ENCODE measurements at regions not wholly inside any gene's neighbourhood (a gene's known extent, or its start where the extent isn't known, plus 50 kb on each side); places are given as distances from the start of the nearest gene placed in this dataset.

GRCh38 chr10:47195274-47195885, 104.6 kb upstream of the GDF10 start:
- no peak for DNase-seq

GRCh38 chr10:47196691-47197090, 103.3 kb upstream of the GDF10 start:
- no peak for DNase-seq

GRCh38 chr10:47198221-47198620, 101.8 kb upstream of the GDF10 start:
- peak; percentile 81 for DNase-seq

- no peak for DNase-seq
Observed at GRCh38 chr10:47205192-47205591, 94.8 kb upstream of the GDF10 start.

GRCh38 chr10:47206449-47207280, 93.3 kb upstream of the GDF10 start:
- no peak for DNase-seq

GRCh38 chr10:47207281-47207615, 92.7 kb upstream of the GDF10 start:
- no peak for DNase-seq

- no peak for DNase-seq
Observed at GRCh38 chr10:47207894-47208469, 92.0 kb upstream of the GDF10 start.

- DNase-seq = no peak
Observed at GRCh38 chr10:47209466-47209865, 90.5 kb upstream of the GDF10 start.

GRCh38 chr10:47214520-47214919, 85.5 kb upstream of the GDF10 start:
- peak; percentile 65 for DNase-seq

- DNase-seq = no peak
Observed at GRCh38 chr10:47217113-47217512, 82.9 kb upstream of the GDF10 start.

GRCh38 chr10:47218803-47219202, 81.2 kb upstream of the GDF10 start:
- peak; percentile 37 for DNase-seq

GRCh38 chr10:47222461-47222860, 77.5 kb upstream of the GDF10 start:
- no peak for DNase-seq

GRCh38 chr10:47223236-47223635, 76.8 kb upstream of the GDF10 start:
- DNase-seq = peak; percentile 54

- peak; percentile 4 for DNase-seq
Observed at GRCh38 chr10:47224546-47225218, 75.3 kb upstream of the GDF10 start.

- peak; percentile 35 for DNase-seq
Observed at GRCh38 chr10:47225219-47225927, 74.6 kb upstream of the GDF10 start.

- no peak for DNase-seq
Observed at GRCh38 chr10:47225928-47226645, 73.9 kb upstream of the GDF10 start.

- DNase-seq = peak; percentile 49
Observed at GRCh38 chr10:47230482-47230881, 69.5 kb upstream of the GDF10 start.

- no peak for DNase-seq
Observed at GRCh38 chr10:47230957-47231356, 69.0 kb upstream of the GDF10 start.

GRCh38 chr10:47231414-47231813, 68.6 kb upstream of the GDF10 start:
- no peak for DNase-seq

- peak; percentile 21 for DNase-seq
Observed at GRCh38 chr10:47233631-47234030, 66.4 kb upstream of the GDF10 start.

GRCh38 chr10:47235484-47235883, 64.5 kb upstream of the GDF10 start:
- DNase-seq = no peak

Data from islet precursor cell (in vitro differentiated cells).